GM19324 (cell line): ENCODE measurements at regions not wholly inside any gene's neighbourhood (a gene's known extent, or its start where the extent isn't known, plus 50 kb on each side); places are given as distances from the start of the nearest gene placed in this dataset.
A peak's percentile ranks its signal among the peaks of the same experiment; 100 is the strongest.

ENCODE experiments used
- ATAC-seq: cut with Tn5 transposase; IDR thresholded peaks from one replicate; pipeline ENCODE4 v1.9.1; 2021; ENCODE audit warnings: mild to moderate bottlenecking, moderate library complexity; ENCODE audit not compliant: unreplicated experiment, low FRiP score

- no peak for ATAC-seq
Observed at GRCh38 chrX:10076765-10077164, 80.0 kb upstream of the CLCN4 start.

- no peak for ATAC-seq
Observed at GRCh38 chrX:10077425-10078188, 79.2 kb upstream of the CLCN4 start.

- ATAC-seq, result no peak
Observed at GRCh38 chrX:10078266-10078665, 78.5 kb upstream of the CLCN4 start.

GRCh38 chrX:10079231-10079630 lies 77.5 kb upstream of the CLCN4 start:
- no peak for ATAC-seq

- no peak for ATAC-seq
Observed at GRCh38 chrX:10083809-10084208, 73.0 kb upstream of the CLCN4 start.

- peak; percentile 45 for ATAC-seq
Observed at GRCh38 chrX:10085223-10085622, 71.6 kb upstream of the CLCN4 start.

- ATAC-seq, result no peak
Observed at GRCh38 chrX:10086676-10087075, 70.1 kb upstream of the CLCN4 start.

- ATAC-seq, result no peak
Observed at GRCh38 chrX:10087391-10087790, 69.4 kb upstream of the CLCN4 start.

- ATAC-seq, result no peak
Observed at GRCh38 chrX:10089378-10089795, 67.4 kb upstream of the CLCN4 start.

GRCh38 chrX:10090319-10090718 lies 66.5 kb upstream of the CLCN4 start:
- no peak for ATAC-seq

GRCh38 chrX:10095246-10095645 lies 61.5 kb upstream of the CLCN4 start:
- no peak for ATAC-seq

- no peak for ATAC-seq
Observed at GRCh38 chrX:10095698-10096432, 60.9 kb upstream of the CLCN4 start.

GRCh38 chrX:10098270-10098713 lies 58.5 kb upstream of the CLCN4 start:
- ATAC-seq, result peak; percentile 77

- no peak for ATAC-seq
Observed at GRCh38 chrX:10099411-10099810, 57.4 kb upstream of the CLCN4 start.

GRCh38 chrX:10101269-10101668 lies 55.5 kb upstream of the CLCN4 start:
- no peak for ATAC-seq

- no peak for ATAC-seq
Observed at GRCh38 chrX:10102046-10102704, 54.6 kb upstream of the CLCN4 start.

- no peak for ATAC-seq
Observed at GRCh38 chrX:10103023-10103422, 53.8 kb upstream of the CLCN4 start.

GRCh38 chrX:10104958-10105658 lies 51.7 kb upstream of the CLCN4 start:
- no peak for ATAC-seq

- ATAC-seq, result peak; percentile 68
Observed at GRCh38 chrX:10106806-10107205, 50.0 kb upstream of the CLCN4 start.
